NCI-H82 treated with DMSO at 0.1 percent for 48 hours (cell line): ENCODE measurements at regions not wholly inside any gene's neighbourhood (a gene's known extent, or its start where the extent isn't known, plus 50 kb on each side); places are given as distances from the start of the nearest gene placed in this dataset.
"Not testable (repeated sequence)": the region's sequence is repeated elsewhere in the genome, so short reads cannot be mapped to it uniquely, and the experiment has no call there.

Experiments used
- DNase-seq: peaks from one replicate; lab custom pipeline; 2025; ENCODE audit not compliant: unreplicated experiment; lab: John Stamatoyannopoulos, UW

DNA sequence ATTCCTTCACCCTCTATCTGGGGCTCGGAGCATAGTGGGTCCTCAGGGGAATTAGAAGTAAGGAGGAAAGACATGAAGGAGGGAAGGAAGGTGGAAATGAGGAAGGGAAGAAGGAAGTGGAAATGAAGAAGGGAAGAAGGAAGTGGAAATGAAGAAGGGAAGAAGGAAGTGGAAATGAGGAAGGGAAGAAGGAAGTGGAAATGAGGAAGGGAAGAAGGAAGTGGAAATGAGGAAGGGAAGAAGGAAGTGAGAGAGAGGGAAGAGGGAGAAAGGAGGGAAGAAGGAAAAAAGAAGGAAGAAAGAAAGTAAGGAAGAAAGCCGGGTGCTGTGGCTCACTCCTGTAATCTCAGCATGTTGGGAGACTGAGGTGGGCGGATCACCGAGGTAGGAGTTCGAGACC is 125.6 kb upstream of the SALL4 start:
- DNase-seq = not testable (repeated sequence)

DNA sequence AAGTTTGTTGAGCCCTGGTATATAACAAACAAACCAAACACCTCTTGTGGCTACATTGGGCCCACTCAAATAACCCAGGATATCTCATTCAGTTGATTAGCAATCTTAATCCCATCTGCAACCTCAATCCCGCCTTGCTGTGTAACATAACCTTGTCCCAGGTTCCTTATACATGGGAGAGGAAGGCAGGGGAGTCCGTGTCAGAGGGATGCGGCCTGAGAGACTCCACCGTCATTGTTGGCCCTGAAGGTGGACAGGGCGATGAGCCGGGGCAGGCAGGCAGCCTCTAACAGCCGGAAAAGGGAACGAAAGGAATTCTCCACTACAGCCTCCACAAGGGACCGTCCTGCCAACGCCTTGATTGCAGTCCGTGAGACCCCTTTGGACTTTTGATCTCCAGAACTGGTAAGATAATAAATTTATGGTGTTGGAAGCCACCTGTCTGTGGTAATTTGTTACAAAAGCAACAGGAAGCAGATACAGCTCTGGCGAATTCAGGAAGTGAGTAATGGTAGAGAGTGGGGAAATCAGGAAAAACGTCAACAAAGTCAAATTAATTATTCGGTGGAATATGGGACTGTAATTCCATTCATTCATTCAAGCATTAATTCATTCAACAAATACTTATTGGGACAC is 124.5 kb upstream of the SALL4 start:
- DNase-seq = no peak

DNA sequence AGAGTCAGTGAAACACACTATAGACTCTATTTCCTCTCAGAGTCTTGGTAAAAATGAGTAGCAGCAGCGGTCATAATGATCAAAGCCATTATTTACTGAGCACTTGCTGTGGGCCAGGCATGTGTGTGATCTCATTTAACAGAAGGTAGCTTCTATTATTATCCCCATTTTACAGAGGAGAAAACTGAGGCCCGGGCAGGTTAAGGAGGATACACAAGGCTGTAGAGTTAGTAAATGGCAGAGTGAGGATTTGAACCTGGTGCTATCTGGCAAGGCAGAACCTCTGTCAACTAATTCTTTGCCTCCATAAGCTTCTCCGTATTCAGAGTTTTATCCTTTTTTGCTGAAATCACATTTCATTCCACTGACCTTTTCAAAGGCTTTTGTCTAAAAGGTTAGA is 122.2 kb upstream of the SALL4 start:
- DNase-seq = no peak

DNA sequence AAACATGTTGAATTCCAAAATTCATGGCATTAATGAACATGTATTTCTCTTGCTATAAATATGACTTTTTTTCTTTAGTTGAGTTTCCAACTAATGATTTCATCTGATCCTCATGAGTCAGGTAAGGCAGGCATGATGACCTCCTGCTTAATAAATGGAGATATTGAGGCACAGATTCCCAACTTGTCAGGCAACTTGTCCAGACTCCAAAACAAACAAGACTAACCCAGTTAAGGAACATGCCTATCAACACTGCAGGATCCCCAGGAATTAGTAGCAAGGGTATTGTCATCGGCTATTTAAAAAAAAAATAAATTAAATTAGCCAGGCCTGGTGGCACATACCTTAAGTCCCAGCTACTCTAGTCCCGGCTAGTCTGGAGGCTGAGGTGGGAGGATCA is 121.3 kb upstream of the SALL4 start:
- DNase-seq = no peak

DNA sequence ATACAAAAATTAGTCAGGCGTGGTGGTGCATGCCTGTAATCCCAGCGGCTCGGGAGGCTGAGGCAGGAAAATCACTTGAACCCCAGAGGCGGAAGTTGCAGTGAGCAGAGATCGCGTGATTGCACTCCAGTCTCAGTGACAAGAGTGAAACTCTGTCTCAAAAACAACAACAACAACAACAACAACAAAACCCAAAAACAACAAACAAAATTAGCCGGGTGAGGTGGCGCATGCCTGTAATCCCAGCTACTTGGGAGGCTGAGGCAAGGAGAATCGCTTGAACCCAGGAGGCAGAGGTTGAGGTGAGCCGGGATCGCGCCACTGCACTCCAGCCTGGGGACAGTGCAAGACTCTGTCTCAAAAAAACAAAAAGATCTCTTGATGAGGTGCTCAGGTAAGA is 120.5 kb upstream of the SALL4 start:
- DNase-seq = not testable (repeated sequence)

DNA sequence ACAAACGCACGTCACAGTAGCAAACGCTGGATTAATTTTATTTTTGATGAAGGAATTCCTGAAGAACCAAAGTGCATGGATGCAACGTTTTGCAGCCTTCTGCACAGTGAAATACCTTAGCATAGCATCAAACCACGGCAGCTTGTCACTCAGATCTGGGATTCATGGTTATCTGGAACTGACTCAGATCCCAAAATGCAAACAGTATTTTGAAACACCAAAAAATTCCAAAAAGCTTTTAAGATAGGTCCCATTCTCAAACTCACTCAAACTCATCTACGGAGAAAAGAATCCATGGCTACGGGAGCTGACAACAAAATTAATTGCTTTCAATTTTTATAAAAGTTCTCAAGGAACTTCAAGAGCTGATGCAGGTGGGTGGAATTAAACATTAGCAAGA is 116.2 kb upstream of the SALL4 start:
- no peak for DNase-seq

DNA sequence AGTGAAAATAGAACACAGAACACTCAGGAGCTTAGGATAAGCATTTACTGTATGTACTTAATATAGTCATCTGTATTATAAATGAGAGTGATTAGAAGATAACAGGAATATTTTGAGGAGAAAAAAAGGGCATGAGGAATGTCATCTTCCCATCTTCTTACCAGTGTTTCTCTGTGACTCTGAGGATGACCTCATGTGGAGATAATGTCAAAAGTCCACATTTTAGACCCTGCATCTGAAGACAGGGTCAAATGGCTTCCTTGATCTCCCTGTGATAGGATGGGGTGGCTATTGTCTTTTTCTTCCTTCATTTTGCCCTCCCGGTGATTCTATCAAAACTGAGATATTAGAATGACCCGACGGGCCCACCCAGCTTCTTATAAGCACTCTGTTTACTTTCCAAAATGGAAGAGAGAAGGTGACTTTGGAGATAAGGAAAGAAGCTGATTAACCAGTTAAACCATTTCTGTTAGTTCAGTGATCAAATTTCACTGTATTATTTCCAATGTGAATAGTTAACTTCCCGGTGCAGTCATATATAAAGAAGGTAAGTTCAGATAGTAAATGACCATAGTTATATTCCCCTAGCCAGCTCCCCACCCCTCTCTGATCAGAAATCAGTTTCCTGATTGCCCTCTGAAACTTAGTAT is 115.7 kb upstream of the SALL4 start:
- no peak for DNase-seq

DNA sequence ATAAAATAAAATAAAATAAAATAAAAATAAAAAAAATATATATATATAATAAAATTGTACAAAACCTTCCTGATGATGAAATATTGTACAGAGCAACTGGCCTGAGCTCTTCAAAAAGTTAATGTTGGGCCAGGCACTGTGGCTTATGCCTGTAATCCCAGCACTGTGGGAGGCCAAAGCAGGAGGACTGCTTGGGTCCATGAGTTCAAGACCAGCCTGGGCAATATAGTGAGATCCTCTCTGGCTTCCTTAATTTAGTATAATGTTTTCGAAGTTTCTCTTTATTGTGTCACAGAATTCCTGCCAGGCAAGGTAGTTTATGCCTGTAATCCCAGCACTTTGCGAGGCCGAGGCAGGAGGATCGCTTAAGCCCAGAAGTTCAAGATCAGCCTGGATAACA is 113.9 kb upstream of the SALL4 start:
- no peak for DNase-seq

DNA sequence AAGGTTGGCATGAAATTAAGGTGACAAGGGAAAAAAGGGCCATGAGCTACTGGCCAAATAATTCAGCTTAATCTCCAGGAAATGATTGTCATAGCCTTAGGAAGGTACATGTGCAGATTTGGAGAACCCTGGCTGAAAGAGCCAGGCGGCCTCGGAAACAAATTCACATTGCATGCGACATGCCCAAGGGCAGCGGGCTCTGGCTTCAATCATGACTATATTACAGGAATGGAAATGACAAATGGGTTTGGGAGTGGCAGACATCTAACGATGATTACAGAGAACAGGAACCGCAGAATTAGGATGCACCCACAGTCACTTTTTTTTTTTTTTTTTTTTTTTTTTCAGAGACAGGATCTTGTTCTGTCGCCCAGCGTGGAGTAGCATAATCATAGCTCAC is 112.4 kb upstream of the SALL4 start:
- DNase-seq = no peak

DNA sequence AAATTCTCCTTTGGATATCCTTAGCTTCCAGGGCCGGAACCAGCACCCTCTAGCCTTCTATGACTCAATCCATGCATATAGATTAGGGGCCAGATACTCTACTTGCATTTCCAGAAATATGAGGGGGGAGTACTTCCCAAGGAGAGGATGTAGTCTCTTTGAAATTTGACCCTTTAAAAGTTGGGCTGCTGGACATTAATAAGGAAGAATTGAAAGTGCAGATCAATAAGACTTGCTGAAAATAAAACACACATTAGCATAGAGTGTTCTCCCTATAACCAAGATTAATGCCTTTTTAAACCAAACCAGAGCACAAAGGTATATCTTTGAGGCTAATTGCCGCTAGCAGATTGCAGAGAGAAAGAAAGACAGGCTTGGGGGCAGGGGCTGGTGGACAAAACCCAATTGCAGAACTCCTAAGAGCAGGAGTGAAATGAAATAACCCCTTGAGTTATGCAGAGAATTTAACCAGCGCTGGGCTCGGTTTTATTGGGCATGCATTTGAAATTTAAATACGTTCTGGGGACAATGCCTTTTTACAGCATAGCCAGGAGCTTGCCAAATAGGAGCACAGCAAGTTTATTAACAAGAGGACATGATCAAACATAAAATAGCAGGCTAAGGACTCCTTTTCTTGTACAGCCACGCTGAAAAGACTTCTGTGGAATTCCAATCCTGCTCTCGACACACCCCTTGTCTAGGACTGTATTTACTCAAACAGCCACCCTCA is 108.2 kb upstream of the SALL4 start:
- no peak for DNase-seq

DNA sequence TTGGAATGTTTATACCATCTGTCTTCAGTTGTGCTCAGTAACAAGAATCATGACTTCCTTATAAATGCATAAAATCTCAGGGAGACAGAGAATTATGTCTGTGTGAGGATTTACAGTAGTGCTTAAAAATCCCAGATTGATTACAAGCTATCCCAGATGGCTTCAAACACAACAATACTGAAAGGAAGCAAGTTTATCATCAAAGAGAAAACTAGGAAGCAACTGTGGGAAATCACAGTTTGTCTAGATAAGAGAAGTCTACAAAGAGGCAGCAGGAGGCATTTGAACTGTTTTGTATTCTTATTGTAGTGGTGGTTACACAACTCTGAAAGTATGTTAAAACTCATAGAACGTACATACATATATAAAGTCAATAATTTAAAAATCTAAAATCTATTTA is 104.4 kb upstream of the SALL4 start:
- no peak for DNase-seq

DNA sequence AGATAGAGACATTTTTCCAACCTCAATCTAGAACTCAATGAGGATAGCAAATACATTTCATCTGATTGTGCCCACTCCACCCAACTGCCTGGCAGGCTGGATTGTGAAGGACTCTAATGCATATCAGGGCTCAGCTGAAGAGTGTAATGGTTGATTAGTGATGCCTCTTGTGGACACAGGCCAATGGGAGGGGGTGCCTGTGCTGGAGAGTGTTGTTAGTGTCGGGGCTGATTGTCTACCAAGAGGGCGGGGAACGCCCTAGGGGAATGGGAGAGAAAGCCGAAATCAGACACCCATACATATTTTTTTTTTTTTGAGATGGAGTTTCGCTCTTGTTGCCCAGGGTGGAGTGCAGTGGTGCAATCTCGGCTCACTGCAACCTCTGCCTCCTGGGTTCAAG is 103.7 kb upstream of the SALL4 start:
- no peak for DNase-seq

DNA sequence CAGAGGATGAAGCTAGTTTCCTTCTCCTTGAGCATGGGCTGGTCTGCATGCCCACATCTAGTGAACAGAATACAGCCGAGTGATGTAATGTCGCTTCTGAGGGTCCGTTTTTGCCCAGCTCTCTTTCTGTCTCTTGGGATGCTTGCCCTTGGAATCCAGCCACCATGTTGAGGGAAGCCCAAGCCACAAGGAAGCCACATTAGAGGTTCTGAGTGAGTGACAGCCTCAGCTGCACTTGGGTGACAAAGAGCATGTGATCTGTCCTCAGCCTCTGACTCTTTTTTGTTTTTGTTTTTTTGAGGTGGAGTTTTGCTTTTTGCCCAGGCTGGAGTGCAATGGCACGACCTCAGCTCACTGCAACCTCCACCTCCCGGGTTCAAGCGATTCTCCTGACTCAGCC is 100.6 kb upstream of the SALL4 start:
- DNase-seq = no peak

DNA sequence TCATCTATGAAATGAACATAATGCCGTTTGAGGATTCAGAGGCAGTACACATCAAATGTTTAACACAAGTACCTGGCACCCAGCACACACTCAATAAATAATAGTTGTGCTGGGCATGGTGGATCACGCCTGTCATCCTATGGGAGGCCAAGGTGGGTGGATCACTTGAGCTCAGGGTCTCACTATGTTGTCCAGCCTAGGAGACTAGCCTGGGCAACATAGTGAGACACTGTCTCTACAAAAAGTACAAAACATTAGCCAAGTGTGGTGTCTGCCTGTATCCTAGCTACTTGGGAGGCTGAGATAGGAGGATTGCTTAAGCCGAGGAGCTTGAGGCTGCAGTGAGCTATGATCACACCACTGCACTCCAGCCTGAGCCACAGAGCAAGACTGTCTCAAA is 98.1 kb upstream of the SALL4 start:
- DNase-seq = no peak

DNA sequence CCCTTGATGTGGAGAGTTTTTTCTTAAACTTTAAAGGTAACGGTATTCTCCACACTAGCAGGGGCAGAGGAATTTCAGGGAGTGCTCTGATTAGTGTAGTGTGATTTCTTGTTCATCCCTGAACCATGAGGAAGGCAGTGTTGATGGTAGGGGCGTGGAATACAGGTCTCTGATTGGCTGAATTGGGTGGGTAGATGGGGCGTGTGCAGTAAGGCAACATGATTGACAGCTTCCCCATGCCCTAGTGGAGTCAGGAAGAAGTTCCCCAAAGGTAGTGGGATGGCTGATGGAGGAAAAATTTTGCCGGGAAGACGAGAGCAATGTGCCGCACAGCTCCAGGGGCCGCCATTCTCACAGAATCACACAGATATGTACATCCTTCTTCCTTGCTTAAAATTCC is 97.4 kb upstream of the SALL4 start:
- no peak for DNase-seq

DNA sequence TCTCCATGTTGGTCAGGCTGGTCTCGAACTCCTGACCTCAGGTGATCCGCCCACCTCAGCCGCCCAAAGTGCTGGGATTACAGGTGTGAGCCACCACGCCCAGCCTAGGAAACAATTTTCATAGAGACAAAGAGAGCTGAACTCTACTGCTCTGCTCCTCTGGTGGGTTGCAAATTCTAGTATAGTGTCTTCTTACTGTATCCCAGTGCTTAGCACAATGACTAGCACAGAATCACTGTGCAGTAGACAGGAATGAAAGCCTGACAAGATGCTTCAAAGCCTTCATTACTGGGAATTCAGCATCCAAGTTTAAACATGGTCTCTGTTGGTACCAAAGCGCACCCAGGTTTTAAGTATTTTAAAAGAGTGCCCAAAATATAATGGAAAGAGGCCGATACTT is 96.5 kb upstream of the SALL4 start:
- no peak for DNase-seq

DNA sequence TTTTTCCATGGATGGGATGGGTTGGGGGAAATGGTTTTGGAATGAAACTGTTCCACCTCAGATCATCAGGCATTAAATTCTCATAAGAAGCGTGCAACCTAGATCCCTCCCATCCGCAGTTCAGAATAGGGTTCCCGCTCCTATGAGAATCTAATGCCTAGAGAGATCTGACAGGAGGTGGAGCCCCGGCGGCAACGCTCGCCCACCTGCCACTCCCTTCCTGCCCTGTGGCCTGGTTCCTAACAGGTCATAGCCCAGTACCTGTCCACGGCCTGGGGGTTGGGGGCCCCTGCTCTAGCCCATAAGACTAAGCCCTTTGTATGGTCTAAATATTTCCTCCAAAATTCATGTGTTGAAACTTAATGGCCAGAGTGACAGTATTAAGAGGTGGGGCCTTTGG is 92.3 kb upstream of the SALL4 start:
- DNase-seq = no peak

DNA sequence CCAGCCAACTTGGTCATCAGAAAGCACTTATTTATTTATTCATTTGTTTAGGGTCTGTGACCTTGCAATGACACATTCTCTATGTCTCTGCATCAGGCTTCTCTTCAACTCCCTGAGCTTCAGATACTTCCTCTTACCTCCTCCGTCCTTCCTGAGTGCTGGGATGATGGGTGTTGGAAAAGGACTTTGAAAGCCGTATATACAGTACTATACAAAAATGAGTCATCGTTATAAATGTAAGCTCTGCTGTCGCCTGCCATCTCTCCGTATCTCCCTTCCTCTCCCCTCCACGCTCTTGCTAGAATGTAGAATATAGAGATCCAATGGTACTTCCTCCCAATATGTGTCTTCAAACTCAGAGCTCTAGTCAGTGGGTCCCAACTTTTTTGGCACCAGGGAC is 91.9 kb upstream of the SALL4 start:
- no peak for DNase-seq

DNA sequence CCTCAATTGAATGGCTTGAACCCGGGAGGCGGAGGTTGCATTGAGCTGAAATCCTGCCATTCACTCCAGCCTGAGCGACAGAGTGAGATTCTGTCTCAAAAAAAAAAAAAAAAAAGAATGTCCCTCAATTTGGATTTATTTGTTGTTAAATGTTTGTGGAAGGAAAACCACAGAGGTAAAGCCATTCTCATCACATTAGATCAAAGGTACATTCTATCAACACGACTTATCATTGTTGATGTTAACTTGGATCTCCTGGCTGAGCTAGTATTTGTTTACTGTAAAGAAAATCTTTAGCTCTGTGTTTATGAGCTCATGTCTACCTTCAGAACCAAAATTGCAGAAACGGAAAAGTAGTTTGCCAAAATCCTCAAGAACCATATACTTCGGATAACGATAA is 91.4 kb upstream of the SALL4 start:
- no peak for DNase-seq

DNA sequence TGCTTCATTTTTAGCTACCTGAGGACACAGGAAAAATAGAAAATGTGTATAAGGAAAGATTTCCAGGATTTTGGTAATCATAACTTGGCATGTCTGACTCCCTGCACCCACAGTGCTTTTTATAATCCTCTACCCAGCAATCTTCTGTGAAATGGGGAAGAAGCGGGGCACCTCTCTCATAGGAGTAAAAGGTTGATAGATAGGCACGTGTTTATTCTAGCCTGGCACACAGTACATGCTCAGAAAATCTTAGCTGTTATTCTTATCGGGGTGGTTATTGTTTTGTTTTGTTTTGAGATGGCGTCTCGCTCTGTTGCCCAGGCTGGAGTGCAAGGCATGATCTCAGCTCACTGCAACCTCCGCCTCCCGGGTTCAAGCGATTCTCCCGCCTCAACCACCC is 87.7 kb upstream of the SALL4 start:
- no peak for DNase-seq

DNA sequence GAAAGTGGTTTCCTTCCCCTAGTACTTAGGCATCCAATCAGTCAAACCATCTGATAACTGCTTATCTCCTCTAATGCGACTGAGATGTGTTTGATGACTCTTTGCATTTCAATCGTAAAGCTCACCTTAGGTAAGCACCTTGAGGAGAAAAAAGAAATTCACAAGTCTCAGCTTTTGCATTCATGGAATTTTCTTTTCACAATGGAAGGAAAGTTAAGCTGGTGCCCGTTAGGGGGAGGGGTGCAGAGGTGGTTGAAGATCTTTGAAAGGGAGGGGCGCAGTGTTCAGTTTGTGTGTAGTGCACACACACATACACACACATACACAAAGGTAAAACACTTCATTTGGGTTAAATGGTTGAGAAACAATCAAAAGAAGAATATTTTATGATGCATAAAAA is 87.1 kb upstream of the SALL4 start:
- DNase-seq = no peak

DNA sequence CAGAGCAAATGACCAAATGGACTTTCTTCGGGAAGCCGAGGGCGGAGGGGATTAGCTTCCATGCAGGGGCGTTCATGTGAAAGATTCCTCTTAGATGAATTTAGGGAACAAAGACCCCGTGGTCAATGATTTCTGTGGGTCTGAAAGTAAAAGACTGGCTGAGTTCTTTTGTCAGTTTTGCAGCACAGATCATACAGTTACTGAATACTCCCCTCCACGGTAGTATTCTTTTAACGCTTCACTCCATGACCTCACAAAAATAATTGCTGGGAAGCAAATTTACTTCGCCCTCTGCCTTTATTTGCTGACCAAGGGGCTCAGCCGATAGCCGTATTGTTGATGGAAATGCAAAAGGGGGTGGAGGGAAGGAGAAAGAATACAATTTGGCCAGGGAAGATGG is 86.0 kb upstream of the SALL4 start:
- no peak for DNase-seq
